Psoas muscle (tissue), 7 donors: ENCODE measurements at regions not wholly inside any gene's neighbourhood (a gene's known extent, or its start where the extent isn't known, plus 50 kb on each side); places are given as distances from the start of the nearest gene placed in this dataset.

Experiments
- ATAC-seq, 4 donors: fragments of 200-7000 bp; cut with Tn5 transposase; one replicate each; pipeline ENCODE4 v1.9.1; 2020; ENCODE audit warnings: moderate library complexity in 3 of 4, mild to moderate bottlenecking in 2 of 4
- DNase-seq, 2 donors: peaks; one replicate each; pipeline ENCODE4 v3.0.0-alpha.2; 2020
- H3K27ac ChIP-seq: fragments of 200-600 bp; one replicate; pipeline ENCODE4 v1.8.0; 2022
- H3K27me3 ChIP-seq, 3 donors: fragments of 200-600 bp in 1 of 3; one replicate each; pipeline versions ENCODE4 v1.6.1 to v1.8.0; 2013 to 2022; ENCODE audit warnings: low read length in 2 of 3, mild to moderate bottlenecking in 2 of 3, moderate library complexity in 1 of 3; ENCODE audit not compliant: insufficient read depth in 3 of 3
- H3K36me3 ChIP-seq, 2 donors: fragments of 200-600 bp in 1 of 2; one replicate each; pipeline versions ENCODE4 v1.6.1 to v1.8.0; 2013 to 2022; ENCODE audit warnings: low read depth in 1 of 2, mild to moderate bottlenecking in 1 of 2, moderate library complexity in 1 of 2; ENCODE audit not compliant: insufficient read depth in 1 of 2
- H3K4me1 ChIP-seq: fragments of 200-600 bp; one replicate; pipeline ENCODE4 v1.8.0; 2022
- H3K4me3 ChIP-seq: fragments of 200-600 bp; one replicate; pipeline ENCODE4 v1.8.0; 2022; ENCODE audit warnings: mild to moderate bottlenecking
- H3K9me3 ChIP-seq: fragments of 200-600 bp; one replicate; pipeline ENCODE4 v1.8.0; 2022
- CTCF ChIP-seq: fragments of 200-600 bp; IDR thresholded peaks from one replicate; pipeline ENCODE4 v1.8.0; 2022; ENCODE audit warnings: antibody characterized with exemption
- WGBS, 3 donors: extraction: QIAGEN DNeasy Blood & Tissue Kit; methylation state at CpG; one replicate each; pipeline versions ENCODE4 v1.1.6 to v1.1.7; 2013; 5-methylcytosine and 5-hydroxymethylcytosine counted together
- intact Hi-C, 2 donors: fragments of 100-400 bp; cut with DNase I; formaldehyde crosslinking; loops; one replicate each; pipeline versions ENCODE4 v1.11.0 to v1.14.2; 2022
- donor health status: healthy with polysubstance abuse.
- donor health status: DM: no; HTN: no; CAD: no; lungs with moderate emphysema.
- donor health status: Bipolar disorder and iron deficiency.
- donor health status: healthy.
- donor health status: DM: yes; HTN: yes; CAD: no.
- donor health status: DM: no; HTN: no; CAD: no.
- donor health status: DM: yes; HTN: yes; CAD: no.

GRCh38 chr3:168998792-168999191, 664.7 kb downstream of the MECOM start:
- intact Hi-C loops = no loop called here
- no peaks in the 10 kb centered on the region for H3K9me3 ChIP-seq
- DNase-seq (no peak), ATAC-seq (no peak)
- WGBS, 3 donors = 64 to 88% (median 82%) methylated on average over 3 of the region's 3 CpGs
- no peak overlapping the region for H3K4me3 ChIP-seq
- H3K27me3 ChIP-seq = no peaks in the 10 kb centered on the region
- no peak overlapping the region for H3K27ac ChIP-seq
- H3K36me3 ChIP-seq = no peaks in the 10 kb centered on the region
- no peak for TF ChIP-seq CTCF
- H3K4me1 ChIP-seq = no peaks in the 10 kb centered on the region

DNA sequence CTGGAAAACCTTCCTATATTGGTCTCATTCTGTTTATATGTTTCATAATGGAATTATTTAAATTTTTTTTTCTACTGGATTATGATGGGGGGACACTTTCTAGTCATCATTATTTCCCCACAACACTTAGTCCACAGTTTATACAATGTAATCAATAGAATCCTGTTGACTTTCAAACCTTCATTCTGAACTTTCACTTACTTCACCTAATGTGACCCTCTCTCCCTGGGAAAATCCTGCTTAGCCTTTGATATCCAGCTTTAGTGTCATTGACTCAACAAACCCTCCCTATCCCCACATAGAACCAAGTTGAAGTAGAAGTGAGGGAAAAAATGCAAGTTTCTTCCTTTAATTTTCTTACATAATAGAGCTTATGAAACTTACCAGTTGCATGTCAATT, 666.0 kb downstream of the MECOM start:
- Histone ChIP-seq H3K36me3 (no peaks in the 10 kb centered on the region), H3K27me3 (no peaks in the 10 kb centered on the region), H3K9me3 (no peaks in the 10 kb centered on the region), H3K27ac (no peak overlapping the region), H3K4me1 (no peaks in the 10 kb centered on the region), H3K4me3 (no peak overlapping the region)
- no peak for ATAC-seq
- intact Hi-C loops = no loop called here
- no peak for DNase-seq
- no peak for TF ChIP-seq CTCF

GRCh38 chr3:168996622-168997021, 666.9 kb downstream of the MECOM start:
- Histone ChIP-seq H3K4me1 (no peaks in the 10 kb centered on the region), H3K27ac (no peak overlapping the region), H3K4me3 (no peak overlapping the region), H3K36me3 (no peaks in the 10 kb centered on the region), H3K9me3 (no peaks in the 10 kb centered on the region), H3K27me3 (no peaks in the 10 kb centered on the region)
- intact Hi-C loops = no loop called here
- DNase-seq (no peak), ATAC-seq (no peak)
- WGBS, 3 donors = 82 to 88% (median 86%) methylated on average over 3 of the region's 3 CpGs
- no peak for TF ChIP-seq CTCF

DNA sequence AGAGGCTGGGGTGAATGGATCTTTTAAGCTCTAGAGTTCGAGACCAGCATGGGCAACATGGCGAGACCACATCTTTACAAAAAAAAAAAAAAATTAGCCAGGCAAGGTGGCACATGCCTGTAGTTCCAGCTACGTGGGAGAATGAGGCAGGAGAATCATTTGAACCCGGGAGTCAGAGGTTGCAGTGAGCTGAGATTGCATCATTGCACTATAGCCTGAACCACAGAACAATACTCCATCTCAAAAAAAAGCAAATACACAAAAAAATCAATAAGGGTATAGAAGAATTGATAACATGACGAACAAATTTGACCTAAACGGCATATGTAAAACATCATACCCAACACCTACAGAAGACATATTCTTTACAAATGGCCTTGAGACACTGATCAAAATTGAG, 668.4 kb downstream of the MECOM start:
- Histone ChIP-seq H3K4me3 (no peak overlapping the region), H3K4me1 (no peaks in the 10 kb centered on the region), H3K27ac (no peak overlapping the region), H3K36me3 (no peaks in the 10 kb centered on the region), H3K27me3 (no peaks in the 10 kb centered on the region), H3K9me3 (no peaks in the 10 kb centered on the region)
- no peak for DNase-seq
- WGBS, 3 donors = 88 to 92% (median 89%) methylated on average over 6 of the region's 6 CpGs
- intact Hi-C loops = no loop called here
- no peak for ATAC-seq
- TF ChIP-seq CTCF = no peak

DNA sequence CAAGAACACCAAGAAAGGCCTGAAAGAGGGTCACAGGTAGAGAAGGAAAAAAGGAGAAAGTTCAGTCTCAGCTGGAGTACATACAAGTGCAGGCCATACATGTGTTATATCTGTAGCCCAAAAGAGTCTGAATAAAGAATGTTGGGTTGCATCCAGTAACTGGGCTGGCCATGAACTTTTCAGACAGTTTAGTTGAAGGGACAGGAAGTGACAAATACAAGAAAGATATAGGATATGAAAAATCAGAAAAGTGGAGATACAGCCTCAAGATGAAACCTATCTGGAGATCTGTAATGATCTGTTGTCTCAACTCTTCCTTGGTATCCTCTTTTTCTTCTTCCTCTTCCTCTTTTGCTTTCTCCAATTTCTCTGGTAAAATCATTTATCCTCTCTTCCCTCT, 671.7 kb downstream of the MECOM start:
- ATAC-seq = no peak

More for the DNA sequence above, 671.7 kb downstream of the MECOM start:
- Histone ChIP-seq H3K27ac (no peak overlapping the region), H3K4me1 (no peaks in the 10 kb centered on the region), H3K9me3 (no peaks in the 10 kb centered on the region), H3K4me3 (no peak overlapping the region), H3K36me3 (no peaks in the 10 kb centered on the region), H3K27me3 (no peaks in the 10 kb centered on the region)
- no peak for DNase-seq
- no peak for TF ChIP-seq CTCF
- intact Hi-C loops = no loop called here
